GM18870 (cell line): ENCODE measurements at regions not wholly inside any gene's neighbourhood (a gene's known extent, or its start where the extent isn't known, plus 50 kb on each side); places are given as distances from the start of the nearest gene placed in this dataset.

Source experiments
- ATAC-seq: cut with Tn5 transposase; IDR thresholded peaks from one replicate; pipeline ENCODE4 v1.9.1; 2021; ENCODE audit warnings: moderate library complexity; ENCODE audit not compliant: unreplicated experiment

- ATAC-seq = no peak
These were observed 559.9 kb downstream of the PLPP3 start for GRCh38 chr1:56019472-56019871.

- ATAC-seq = no peak
These were observed 562.0 kb downstream of the PLPP3 start for GRCh38 chr1:56017336-56017735.

- ATAC-seq = no peak
These were observed 575.5 kb downstream of the PLPP3 start for GRCh38 chr1:56003846-56004245.

GRCh38 chr1:56002231-56002630, 577.1 kb downstream of the PLPP3 start:
- no peak for ATAC-seq

GRCh38 chr1:56000424-56000823, 578.9 kb downstream of the PLPP3 start:
- no peak for ATAC-seq

GRCh38 chr1:55997536-55997935, 581.8 kb downstream of the PLPP3 start:
- ATAC-seq = no peak

- no peak for ATAC-seq
These were observed 585.6 kb downstream of the PLPP3 start for GRCh38 chr1:55993646-55994318.

- no peak for ATAC-seq
These were observed 589.4 kb downstream of the PLPP3 start for GRCh38 chr1:55990007-55990406.

GRCh38 chr1:55988963-55989452, 590.4 kb downstream of the PLPP3 start:
- no peak for ATAC-seq

GRCh38 chr1:55987491-55988249, 591.7 kb downstream of the PLPP3 start:
- ATAC-seq = no peak

GRCh38 chr1:55986003-55986402, 593.4 kb downstream of the PLPP3 start:
- ATAC-seq = no peak

GRCh38 chr1:55981010-55981650, 598.2 kb downstream of the PLPP3 start:
- ATAC-seq = no peak

GRCh38 chr1:55980582-55980981, 598.8 kb downstream of the PLPP3 start:
- ATAC-seq = no peak

- no peak for ATAC-seq
These were observed 604.5 kb downstream of the PLPP3 start for GRCh38 chr1:55974714-55975441.

GRCh38 chr1:55970526-55971110, 608.7 kb downstream of the PLPP3 start:
- ATAC-seq = no peak

GRCh38 chr1:55969322-55969721, 610.0 kb downstream of the PLPP3 start:
- no peak for ATAC-seq

GRCh38 chr1:55968661-55969060, 610.7 kb downstream of the PLPP3 start:
- no peak for ATAC-seq

- no peak for ATAC-seq
These were observed 613.3 kb downstream of the PLPP3 start for GRCh38 chr1:55965981-55966461.

GRCh38 chr1:55962472-55962871, 616.9 kb downstream of the PLPP3 start:
- no peak for ATAC-seq

GRCh38 chr1:55959136-55959548, 620.2 kb downstream of the PLPP3 start:
- ATAC-seq = no peak

GRCh38 chr1:55958498-55958897, 620.9 kb downstream of the PLPP3 start:
- ATAC-seq = no peak
